NCI-H2081 (cell line): ENCODE measurements at regions not wholly inside any gene's neighbourhood (a gene's known extent, or its start where the extent isn't known, plus 50 kb on each side); places are given as distances from the start of the nearest gene placed in this dataset.
A peak's percentile ranks its signal among the peaks of the same experiment; 100 is the strongest.
"Not testable (repeated sequence)": the region's sequence is repeated elsewhere in the genome, so short reads cannot be mapped to it uniquely, and the experiment has no call there.

Experiments
- DNase-seq, 2 experiments: peaks; one replicate each; lab custom pipeline; 2025; lab: John Stamatoyannopoulos, UW

- DNase-seq: no peak
These were observed 236.3 kb upstream of the FSIP2 start for GRCh38 chr2:185502351-185502750.

DNA sequence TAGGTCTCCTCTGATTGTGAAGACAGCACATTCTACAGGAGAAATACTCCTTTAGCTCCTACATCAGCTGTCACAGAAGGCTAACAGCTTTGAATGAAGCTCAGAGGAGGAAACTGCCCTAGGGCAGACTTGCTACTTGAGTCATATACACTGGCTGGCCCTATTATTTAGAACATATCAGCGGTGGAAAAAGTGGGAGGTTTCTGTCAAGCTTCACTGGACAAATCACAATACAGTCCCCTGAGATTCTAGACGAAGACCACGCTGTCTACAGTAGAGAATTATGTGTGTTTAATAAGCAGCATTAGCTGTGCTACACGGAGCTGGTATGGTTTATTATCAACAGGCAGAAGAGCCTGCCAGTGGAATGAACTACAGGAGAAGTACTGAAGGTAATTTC is 230.9 kb upstream of the FSIP2 start:
- peak; percentile 57 to 77 for DNase-seq

- no peak for DNase-seq
These were observed 228.5 kb upstream of the FSIP2 start for GRCh38 chr2:185510060-185510459.

DNA sequence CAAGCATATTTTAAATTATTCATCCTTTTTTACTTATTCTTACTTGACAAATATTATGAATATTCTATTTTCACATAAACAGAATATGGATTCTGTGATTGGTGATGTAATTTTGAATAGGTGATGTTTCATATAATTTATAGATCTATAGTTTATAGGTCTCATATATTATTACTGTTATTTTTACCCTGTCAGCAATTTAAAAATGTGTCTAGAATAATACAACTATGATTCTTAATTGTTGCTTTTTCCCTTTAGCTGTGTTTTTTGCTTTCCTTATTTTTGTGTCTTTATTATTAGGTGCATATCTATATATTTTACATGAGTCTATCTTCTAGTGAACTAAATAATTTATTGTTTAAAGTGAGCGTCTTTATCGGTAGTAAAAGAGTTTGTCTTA is 226.7 kb upstream of the FSIP2 start:
- no peak for DNase-seq

DNA sequence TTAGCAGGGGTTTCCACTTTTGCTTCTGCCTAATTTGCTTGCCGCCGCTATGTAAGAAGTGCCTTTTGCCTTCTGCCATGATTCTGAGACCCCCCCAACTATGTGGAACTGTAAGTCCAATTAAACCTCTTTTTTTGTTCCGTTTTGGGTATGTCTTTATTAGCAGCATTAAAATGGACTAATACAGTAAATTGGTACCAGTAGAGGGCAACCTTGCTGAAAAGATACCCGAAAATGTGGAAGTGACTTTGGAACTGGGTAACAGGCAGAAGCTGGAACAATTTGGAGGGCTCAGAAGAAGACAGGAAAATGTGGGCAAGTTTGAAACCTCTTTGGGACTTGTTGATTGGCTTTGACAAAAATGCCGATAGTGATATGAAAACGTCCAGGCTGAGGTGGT is 216.1 kb upstream of the FSIP2 start:
- DNase-seq: no peak

- not testable (repeated sequence) for DNase-seq
These were observed 214.4 kb upstream of the FSIP2 start for GRCh38 chr2:185524242-185524641.

- DNase-seq: no peak
These were observed 212.4 kb upstream of the FSIP2 start for GRCh38 chr2:185526161-185526560.

- DNase-seq: no peak
These were observed 206.9 kb upstream of the FSIP2 start for GRCh38 chr2:185531721-185532120.

DNA sequence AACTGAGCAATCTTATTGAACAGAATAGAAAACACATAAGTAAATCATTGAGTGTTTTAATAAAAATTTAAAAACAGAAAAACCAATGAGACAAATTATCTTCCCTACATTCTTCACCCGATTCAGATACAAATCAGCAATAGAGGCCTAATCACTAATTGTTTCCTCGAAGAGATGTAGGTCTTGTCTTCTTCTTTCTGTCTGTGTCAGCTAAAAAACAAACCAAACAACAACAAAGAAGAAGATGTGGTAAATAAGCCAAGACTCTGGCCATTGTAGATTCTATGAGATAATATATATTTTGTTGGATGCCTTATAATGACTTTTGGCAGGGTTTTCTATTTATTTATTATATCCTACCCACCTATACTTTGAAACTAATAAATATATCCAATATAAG is 200.9 kb upstream of the FSIP2 start:
- no peak for DNase-seq

- DNase-seq: no peak
These were observed 171.4 kb upstream of the FSIP2 start for GRCh38 chr2:185567196-185567595.

GRCh38 chr2:185567940-185568339 is 170.7 kb upstream of the FSIP2 start:
- DNase-seq: no peak

DNA sequence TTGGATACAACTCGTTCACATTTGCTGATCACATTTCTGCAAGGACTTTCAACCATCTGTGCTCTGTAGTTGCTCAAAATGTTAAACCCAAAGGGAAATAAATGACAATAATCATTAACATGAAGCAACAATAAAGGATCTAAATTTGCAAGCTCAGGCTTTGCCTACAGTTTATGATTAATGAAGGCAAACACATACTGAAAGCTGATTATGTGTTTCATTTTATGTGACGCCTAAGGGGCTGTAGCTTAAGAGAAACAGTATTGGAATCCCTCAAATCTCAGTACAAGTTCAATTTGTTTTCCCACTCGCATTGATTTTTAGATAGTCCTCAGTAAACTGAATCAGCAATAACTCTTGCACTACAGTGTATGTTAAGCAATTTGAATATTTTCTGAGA is 160.3 kb upstream of the FSIP2 start:
- no peak for DNase-seq

GRCh38 chr2:185583058-185583816 is 155.4 kb upstream of the FSIP2 start:
- DNase-seq: no peak

GRCh38 chr2:185585165-185585564 is 153.4 kb upstream of the FSIP2 start:
- DNase-seq: not testable (repeated sequence)

DNA sequence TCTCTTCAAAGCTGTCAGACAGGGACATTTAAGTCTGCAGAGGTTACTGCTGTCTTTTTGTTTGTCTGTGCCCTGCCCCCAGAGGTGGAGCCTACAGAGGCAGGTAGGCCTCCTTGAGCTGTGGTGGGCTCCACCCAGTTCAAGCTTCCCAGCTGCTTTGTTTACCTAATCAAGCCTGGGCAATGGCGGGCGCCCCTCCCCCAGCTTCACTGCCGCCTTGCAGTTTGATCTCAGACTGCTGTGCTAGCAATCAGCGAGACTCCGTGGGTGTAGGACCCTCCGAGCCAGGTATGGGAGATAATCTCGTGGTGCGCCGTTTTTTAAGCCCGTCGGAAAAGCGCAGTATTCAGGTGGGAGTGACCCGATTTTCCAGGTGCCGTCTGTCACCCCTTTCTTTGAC is 147.3 kb upstream of the FSIP2 start:
- not testable (repeated sequence) for DNase-seq

- no peak for DNase-seq
These were observed 130.7 kb upstream of the FSIP2 start for GRCh38 chr2:185607945-185608344.

- DNase-seq: peak in 1 of 2 experiments; percentile 2
These were observed 129.8 kb upstream of the FSIP2 start for GRCh38 chr2:185608799-185609198.

- no peak for DNase-seq
These were observed 128.3 kb upstream of the FSIP2 start for GRCh38 chr2:185610301-185610700.

DNA sequence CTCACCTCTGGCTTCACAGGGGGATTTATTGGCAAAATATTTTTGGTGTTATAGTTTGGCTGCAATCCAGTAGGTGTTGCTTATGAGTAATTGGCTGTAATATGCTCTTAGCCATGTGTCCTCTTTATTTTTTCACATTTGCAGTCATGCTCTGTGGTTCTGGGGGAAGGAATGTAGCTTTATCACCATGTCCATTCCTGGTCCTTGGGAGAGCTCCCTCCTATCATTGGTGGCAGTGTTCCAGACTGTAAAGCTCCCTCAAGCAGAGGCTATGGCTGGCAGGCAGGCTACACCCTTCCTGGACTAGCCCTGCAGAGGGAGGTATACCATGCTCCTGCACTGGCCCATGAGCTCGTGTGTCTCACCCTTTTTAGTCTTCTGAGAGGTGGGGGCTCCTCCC is 120.0 kb upstream of the FSIP2 start:
- peak in 1 of 2 experiments; percentile 6 for DNase-seq

GRCh38 chr2:185625604-185626003 is 113.0 kb upstream of the FSIP2 start:
- DNase-seq: no peak

DNA sequence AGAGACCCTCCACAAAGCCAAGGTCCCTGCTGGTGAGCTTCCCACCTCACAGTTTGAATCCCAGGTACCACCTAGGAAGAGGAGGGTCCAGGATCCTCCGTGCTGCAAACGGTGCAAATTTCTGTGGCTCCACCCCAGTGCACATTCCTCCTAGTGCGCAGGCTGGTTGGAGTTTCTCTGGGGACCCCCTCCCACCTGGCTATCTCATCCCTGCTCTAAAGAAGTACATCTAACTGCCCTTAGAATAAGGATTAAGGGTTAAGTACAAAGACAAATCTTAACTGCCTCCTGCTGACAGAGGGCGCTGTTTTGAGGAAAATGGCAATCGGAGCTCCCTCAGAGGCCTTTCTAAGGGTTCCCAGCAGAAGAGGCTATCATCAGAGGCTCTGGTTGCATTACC is 109.6 kb upstream of the FSIP2 start:
- no peak for DNase-seq

DNA sequence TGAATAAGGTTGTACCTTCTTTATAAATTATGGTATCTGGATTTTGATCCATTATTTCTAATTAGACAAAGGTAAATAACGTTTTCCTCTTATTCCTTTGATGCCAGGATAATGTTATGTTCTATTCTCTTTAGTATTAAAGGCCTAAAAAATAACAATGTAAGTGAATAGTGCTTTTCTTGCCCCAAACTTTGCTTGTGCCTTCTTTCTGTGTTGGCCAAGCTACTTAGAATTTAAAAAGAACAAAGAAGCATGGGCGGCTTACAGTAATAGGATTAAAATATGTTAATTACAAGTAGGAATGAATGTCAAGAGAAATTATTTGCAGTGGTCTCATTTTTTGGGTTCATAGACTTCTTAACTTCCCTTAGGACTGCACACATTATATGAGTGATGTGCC is 105.0 kb upstream of the FSIP2 start:
- no peak for DNase-seq

DNA sequence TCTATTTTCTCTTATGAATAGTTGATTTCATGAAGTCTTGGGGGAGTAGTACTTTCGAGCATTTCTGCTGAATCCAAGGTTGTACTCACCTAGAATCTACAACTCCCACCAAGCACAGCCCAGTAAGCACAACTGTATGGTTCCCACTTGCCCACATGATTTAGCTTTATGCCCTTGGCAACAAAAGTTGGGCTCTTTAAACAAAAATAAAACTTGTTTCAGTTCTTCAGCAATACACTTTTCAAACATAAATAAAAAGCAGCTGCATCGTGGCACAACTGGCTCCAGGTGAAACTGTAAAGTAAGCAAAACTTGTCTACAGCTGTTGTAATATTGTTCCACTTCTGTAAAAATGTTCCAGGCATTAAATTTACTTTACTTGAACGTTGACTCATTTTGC is 99.8 kb upstream of the FSIP2 start:
- no peak for DNase-seq

GRCh38 chr2:185640588-185640987 is 98.0 kb upstream of the FSIP2 start:
- DNase-seq: no peak
